DMS 273 treated with DMSO at 0.1 percent for 48 hours (cell line): ENCODE measurements at regions not wholly inside any gene's neighbourhood (a gene's known extent, or its start where the extent isn't known, plus 50 kb on each side); places are given as distances from the start of the nearest gene placed in this dataset.

Experiments used
- DNase-seq: peaks from one replicate; lab custom pipeline; 2025; lab: John Stamatoyannopoulos, UW

DNA sequence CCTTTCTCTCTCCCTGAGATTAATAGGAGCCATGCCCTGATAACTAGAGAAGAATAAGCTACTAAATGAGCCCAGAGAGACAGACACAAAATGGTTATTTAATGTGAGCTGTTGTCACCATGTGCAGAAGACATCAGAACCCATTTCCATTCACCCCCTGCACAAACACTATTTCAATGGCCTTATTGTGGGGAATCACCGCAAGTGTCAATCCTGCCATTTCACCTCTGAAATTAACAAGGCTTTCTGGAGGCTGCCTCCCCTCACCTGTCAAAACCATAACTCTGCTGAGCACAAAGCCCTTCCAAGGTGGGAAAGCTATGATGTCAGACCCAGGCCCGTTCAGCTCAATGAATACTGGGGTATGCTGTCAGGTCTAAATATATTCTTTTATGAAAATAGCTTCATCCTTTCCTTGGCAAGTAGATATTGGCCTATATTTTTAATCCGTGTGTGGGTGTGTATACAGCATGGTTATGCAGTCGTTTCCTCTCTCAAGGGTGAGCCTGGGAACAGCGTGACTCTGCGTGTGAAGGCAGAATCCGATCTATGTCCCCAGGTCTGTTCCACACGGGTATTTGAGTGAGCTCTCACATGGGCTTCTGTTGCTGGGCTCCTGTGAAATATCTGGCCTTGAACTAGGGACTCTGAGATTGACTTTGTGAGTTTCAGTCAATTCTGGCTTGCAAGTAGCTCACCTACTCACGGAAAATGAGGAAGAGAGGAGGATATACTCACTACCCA lies 266.3 kb downstream of the FBXW7 start:
- DNase-seq, result no peak

GRCh38 chr4:152267811-152268210 lies 268.1 kb downstream of the FBXW7 start:
- no peak for DNase-seq

DNA sequence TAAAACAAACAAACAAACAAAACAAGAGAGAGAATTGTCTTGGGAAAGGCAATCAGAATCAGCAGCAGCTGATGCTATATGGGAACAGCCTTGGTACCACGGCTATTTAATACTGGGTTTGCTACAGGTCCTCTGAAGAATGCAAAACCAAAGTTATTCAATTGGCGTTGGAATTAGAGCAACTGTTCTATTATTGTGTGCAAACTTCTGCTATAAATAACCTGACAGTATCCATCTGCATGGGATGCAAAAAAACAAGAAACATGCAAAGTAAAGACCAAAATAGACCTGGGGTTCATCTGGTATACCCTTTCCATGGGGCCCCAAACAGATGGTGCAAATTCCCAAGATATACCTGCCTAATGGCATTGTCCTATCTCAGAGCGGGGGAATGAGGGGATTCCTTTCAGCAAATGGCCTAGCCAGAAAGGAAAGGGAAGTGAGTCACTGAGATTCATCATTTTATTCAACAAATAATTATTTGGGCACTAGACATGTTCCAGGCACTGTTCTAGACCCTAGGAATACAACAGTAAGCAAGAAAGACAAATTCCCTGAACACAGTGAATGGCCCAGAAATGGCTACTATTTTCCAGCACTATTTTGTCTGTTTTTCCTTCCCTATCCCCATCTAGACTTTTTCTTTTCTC lies 268.9 kb downstream of the FBXW7 start:
- DNase-seq, result no peak

DNA sequence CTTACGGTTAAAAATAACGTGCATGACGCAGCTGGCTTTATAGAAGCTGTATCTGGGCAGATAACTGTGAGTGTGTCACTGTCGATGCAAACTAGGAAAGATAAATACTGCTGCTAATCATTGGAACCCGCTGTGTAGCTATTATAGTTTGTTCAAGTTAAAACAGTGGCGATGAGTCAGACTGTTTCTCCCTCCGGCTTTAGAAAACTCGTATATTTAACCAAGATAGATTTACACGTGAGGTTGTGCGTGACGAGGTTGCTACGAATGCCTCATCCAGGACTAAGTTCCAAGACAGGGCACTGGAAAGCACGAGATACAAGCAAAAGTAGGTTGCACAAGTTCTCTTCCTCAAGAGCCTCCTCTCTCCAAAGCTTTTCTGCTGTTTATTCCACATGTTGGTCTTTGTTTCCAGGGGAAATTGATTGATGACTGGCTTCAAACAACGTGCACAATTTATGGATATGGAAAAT lies 270.7 kb downstream of the FBXW7 start:
- no peak for DNase-seq

- DNase-seq, result no peak
Measured at GRCh38 chr4:152264106-152264505, 271.8 kb downstream of the FBXW7 start.

DNA sequence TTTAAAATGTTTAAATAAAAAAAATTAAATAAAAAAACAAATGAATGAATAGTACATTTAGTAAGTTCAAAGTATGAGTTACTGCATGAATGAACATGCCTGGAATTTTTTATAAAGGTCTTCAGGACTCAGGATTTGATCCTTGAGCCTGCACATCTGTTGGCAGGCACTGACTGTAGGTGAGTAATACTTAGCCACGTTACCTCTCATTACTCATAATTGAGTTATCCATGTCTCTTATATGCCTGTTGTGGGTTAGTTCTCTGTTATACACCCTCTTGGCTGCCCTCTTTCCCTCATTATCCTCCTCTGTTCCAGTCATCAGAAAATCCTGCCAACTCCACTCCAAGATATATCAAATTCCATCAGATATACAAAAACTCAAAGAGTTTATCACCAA lies 276.0 kb downstream of the FBXW7 start:
- no peak for DNase-seq

DNA sequence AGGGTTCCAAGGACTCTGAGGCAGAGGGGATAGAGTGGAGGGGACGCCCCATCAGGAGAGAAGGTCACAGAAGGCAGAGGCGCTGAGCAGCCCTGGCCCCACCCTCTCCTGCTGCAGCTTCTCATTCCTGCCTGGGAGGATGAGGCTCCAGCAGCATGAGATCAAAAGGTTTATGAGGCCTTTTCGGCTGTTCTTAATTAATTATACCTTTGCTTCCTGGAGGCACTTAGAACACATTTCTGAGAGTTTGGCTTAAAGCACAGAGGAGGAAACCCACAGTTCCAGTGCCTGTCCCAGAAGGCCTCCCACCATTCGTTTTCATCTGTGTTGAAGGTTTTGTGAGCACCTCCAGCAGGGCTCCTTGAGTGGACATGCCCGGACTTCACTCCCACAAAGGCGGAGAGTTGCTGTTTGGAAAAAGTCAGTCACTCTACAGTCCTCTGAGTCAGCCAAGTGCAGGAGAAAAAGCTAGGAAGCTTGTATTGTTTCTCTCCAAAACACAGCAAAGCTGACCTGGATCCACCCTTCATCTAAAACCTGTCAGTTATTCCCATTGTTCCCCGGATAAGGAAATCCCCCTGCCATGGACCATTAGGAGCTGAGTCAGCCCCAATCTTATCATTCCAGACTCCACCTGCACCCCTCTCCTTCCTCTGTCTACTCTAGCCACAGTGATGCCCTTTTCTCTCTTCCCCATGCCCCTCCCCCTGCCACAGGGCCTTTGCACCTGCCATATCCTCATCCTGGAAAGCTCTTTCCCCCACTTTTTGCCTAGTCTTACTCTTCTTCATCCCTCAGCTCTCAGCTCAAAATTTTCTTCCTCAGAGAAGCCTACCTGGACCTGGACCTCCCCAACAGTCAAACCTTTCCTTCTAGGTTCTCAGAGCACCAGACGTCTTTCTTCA lies 276.8 kb downstream of the FBXW7 start:
- no peak for DNase-seq

DNA sequence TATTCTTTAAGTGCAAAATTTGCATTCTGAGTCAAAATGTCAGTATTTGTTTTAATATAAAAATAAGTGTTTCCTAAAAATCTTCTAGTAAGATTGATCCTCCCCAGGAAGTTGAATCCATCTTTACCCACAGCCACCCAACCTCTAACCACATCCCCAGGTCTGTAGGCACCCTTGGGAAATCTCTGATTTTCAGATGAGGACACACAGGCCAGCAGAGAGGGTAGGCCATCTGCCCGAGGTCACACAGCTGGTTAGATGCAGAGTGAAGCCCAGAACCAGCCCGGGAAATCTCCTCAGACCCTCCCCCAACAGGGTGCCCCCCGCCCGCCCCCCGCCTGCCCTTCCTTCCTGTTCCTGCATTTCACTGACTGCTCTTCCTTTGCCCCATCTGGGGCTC lies 277.5 kb downstream of the FBXW7 start:
- no peak for DNase-seq

DNA sequence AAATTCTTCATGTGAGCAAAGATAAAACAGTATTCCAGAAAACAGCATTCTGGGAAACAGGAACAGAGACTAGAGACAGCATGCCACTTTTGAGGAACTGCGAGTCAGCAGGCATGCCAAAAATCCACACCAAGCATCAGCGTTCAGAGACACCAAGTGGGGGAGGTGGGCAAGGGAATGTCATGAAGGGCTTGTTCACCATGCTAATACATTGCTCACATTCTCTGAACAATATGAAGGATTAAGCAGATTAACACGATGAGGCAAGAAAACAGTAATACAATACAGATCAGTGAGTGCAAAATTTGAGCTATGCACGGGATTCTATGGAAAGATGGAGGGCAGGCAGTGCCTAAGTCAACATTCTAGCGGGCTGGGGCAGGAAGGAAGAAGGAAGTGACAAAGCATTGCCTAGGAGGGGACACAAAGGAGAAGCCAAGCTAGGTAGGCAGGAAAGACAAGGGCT lies 278.3 kb downstream of the FBXW7 start:
- no peak for DNase-seq

DNA sequence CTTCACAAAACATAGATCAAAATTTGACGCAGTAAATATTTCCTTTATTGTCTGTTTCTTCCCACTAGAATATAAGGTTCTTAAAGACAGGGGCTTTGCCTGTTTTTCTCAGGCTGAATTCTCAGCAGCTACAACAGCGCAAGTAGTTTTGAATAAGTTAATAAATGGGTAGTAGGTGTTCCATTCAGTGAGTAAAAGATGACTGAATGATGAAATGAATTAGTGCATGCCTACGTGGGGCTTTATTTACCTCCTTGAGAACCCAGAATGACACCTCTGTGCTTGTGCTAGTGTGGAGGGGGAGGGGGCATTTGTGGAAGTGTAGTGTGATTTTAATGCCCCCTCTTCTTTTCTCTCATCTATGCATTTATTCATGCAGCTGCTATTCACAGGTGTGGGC lies 278.9 kb downstream of the FBXW7 start:
- DNase-seq, result no peak

- no peak for DNase-seq
Measured at GRCh38 chr4:152255437-152255836, 280.5 kb downstream of the FBXW7 start.

- DNase-seq, result no peak
Measured at GRCh38 chr4:152248347-152248746, 287.5 kb downstream of the FBXW7 start.

GRCh38 chr4:152247271-152247975 lies 288.5 kb downstream of the FBXW7 start:
- no peak for DNase-seq

DNA sequence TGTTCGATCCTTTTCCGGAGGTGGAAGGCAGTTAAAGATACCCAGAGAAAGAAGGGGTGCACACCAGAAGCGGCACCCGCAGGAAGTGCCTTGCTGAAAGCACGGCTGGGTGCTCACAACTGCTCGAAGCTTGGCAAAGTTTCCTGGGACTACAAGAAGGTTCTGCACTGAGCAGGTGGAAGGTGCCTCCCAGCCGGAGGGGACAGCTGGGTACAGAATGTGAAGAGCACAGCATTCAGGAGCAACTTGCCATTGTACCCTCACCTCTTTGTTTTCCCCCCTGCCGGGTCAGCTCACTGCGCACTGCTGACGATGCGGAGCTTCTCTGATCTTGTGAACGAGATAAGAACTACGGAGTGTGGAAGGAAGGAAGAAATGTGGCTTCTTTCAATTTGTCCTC lies 289.2 kb downstream of the FBXW7 start:
- DNase-seq, result no peak

DNA sequence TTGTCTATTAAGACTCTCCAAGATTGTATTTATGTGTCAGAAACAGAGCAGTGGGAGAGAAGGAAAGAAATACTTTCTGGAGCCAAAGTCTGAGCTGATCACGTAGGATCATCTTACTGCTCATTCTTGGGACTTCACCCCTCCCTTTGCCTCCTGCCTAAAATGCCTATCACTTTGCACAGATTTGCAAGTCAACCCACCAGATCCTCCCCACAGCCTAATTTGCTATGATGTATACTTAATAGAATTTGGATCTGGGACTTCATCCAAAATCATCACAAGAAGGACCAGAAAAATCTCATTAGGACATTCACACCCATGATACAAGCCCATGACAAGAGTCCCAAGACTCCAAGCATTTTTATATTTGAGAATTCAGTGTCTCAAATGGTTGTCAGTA lies 290.2 kb downstream of the FBXW7 start:
- DNase-seq, result no peak

GRCh38 chr4:152244659-152245058 lies 291.2 kb downstream of the FBXW7 start:
- no peak for DNase-seq

DNA sequence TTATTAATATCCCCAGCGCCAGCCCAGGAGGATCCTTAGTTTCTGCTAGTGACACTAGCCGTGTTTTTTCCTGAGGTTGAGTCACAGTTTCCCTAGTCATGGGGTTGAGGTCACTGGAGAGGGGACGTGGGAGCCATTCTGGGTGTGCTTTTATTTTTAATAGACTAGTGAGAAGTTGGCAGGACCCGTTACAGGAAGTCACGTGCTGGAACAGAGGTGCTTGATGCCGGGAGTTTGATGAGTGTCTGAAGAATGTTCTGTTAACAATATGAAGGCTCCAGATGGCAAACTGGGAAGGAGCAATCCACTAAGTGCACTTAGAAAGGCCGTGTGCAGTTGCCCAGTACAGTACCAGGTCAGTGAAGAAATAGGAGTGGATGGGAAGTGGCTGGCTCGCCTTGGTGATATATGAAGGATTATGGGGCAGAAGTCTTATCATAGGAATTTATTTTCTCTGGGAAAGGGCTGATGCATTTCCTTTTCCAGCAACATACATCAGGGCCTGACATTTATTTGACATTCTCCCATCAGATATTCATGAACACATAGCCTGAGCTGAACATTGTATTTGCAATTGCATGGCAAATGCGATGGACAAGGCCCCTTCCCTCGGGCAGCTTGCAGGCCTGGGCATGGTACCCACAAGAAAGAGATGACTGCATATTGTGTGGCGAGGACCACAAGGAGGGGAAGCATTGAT lies 291.8 kb downstream of the FBXW7 start:
- DNase-seq, result no peak

- DNase-seq, result no peak
Measured at GRCh38 chr4:152243206-152243605, 292.7 kb downstream of the FBXW7 start.

DNA sequence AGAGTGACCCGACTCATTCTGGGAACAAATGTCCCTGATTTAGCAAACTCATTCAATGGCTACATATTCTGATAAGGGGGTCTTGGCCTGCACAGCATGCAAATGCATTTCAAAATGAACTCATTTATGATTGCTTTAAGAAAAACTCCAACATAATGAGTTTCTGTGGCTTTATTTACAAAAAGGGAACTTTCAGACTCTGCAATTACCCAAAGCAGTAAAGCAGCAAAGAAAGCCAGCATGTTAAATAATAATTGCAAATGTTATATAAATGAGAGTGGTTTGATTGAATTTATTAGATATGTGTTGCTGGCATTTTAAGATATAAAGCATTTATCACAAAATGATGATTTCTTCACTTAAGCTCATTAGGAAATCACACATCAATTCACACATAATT lies 295.7 kb downstream of the FBXW7 start:
- no peak for DNase-seq

GRCh38 chr4:152239216-152239615 lies 296.7 kb downstream of the FBXW7 start:
- no peak for DNase-seq

DNA sequence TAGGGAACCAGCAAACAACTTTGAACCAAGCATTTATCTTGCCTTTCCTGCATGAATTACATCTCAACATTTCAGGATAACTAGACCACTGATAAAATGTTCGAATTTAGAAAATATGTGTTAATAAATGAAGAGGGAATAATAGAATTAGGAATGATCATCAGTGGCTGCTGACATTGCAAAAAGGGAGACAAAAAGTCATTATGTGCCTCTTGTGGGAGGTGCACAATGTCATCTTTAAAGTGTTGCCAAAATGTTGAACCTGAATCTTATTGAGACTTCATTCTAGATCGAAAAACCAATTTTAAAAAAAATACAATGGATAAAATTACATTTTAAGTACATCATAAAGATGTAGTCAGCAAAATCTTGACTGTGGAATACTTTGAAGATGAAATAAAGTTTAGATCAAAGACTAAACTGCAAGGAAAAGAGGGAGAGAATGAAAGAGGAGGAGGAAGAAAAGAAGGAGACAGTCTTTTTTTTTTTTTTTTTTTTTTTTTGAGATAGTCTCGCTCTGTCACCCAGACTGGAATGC lies 299.3 kb downstream of the FBXW7 start:
- DNase-seq, result no peak
